Glutamatergic neuron (in vitro differentiated cells): ENCODE measurements at regions not wholly inside any gene's neighbourhood (a gene's known extent, or its start where the extent isn't known, plus 50 kb on each side); places are given as distances from the start of the nearest gene placed in this dataset.

Experiments
- DNase-seq: peaks from one replicate; pipeline ENCODE4 v3.0.0; 2022
- H3K27ac Mint-ChIP-seq: one replicate; pipeline ENCODE4 v1.8.0; 2020; ENCODE audit warnings: mild to moderate bottlenecking, mixed read lengths, inconsistent platforms; ENCODE audit not compliant: unreplicated experiment
- H3K27me3 Mint-ChIP-seq: one replicate; pipeline ENCODE4 v1.8.0; 2020; ENCODE audit warnings: mild to moderate bottlenecking, moderate library complexity, mixed read lengths, inconsistent platforms; ENCODE audit not compliant: unreplicated experiment
- H3K36me3 Mint-ChIP-seq: one replicate; pipeline ENCODE4 v1.8.0; 2020; ENCODE audit warnings: mild to moderate bottlenecking, mixed read lengths, inconsistent platforms; ENCODE audit not compliant: unreplicated experiment
- H3K4me1 Mint-ChIP-seq: one replicate; pipeline ENCODE4 v1.8.0; 2020; ENCODE audit warnings: mild to moderate bottlenecking, low read depth, mixed read lengths, inconsistent platforms; ENCODE audit not compliant: unreplicated experiment
- H3K4me3 Mint-ChIP-seq: one replicate; pipeline ENCODE4 v1.8.0; 2020; ENCODE audit warnings: mild to moderate bottlenecking, mixed read lengths, inconsistent platforms; ENCODE audit not compliant: unreplicated experiment
- H3K9me3 Mint-ChIP-seq: one replicate; pipeline ENCODE4 v1.8.0; 2020; ENCODE audit warnings: mild to moderate bottlenecking, moderate library complexity, mixed read lengths, inconsistent platforms; ENCODE audit not compliant: unreplicated experiment
- TF ChIP-seq, protein P1 (sequence below): fragments of 200-600 bp; sonication (generic); IDR thresholded peaks from one replicate; pipeline ENCODE4 v1.5.0; 2021; ENCODE audit not compliant: partially characterized antibody, unreplicated experiment

GRCh38 chr4:31294655-31295480, 574.7 kb downstream of the PCDH7 start:
- Mint-ChIP-seq H3K27ac (no peak overlapping the region), H3K36me3 (no peaks in the 10 kb centered on the region), H3K4me1 (peaks cover 5% of the 10 kb centered on the region), H3K4me3 (no peak overlapping the region), H3K27me3 (no peaks in the 10 kb centered on the region), H3K9me3 (no peaks in the 10 kb centered on the region)
- no peak for DNase-seq
- TF ChIP-seq, protein P1, sequence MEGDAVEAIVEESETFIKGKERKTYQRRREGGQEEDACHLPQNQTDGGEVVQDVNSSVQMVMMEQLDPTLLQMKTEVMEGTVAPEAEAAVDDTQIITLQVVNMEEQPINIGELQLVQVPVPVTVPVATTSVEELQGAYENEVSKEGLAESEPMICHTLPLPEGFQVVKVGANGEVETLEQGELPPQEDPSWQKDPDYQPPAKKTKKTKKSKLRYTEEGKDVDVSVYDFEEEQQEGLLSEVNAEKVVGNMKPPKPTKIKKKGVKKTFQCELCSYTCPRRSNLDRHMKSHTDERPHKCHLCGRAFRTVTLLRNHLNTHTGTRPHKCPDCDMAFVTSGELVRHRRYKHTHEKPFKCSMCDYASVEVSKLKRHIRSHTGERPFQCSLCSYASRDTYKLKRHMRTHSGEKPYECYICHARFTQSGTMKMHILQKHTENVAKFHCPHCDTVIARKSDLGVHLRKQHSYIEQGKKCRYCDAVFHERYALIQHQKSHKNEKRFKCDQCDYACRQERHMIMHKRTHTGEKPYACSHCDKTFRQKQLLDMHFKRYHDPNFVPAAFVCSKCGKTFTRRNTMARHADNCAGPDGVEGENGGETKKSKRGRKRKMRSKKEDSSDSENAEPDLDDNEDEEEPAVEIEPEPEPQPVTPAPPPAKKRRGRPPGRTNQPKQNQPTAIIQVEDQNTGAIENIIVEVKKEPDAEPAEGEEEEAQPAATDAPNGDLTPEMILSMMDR, result no peak

DNA sequence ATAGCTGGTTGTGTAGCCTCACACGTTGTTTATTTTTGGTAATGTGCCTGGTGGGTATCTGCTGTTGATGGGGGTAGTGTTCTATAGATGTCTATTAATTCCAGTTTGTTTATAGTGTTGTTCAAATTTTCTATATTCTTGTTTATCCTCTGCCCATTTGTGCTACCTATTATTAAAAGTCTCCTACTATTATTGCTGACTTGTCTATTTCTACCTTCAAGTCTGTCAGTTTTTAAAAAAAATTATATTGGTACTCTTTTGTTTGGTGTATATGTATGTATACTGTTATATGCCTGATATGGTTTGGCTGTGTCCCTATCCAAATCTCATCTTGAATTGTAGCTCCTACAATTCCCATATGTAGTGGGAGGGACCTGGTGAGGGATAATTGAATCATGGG, 578.6 kb downstream of the PCDH7 start:
- no peaks in the 10 kb centered on the region for H3K36me3 Mint-ChIP-seq
- no peaks in the 10 kb centered on the region for H3K9me3 Mint-ChIP-seq

DNA sequence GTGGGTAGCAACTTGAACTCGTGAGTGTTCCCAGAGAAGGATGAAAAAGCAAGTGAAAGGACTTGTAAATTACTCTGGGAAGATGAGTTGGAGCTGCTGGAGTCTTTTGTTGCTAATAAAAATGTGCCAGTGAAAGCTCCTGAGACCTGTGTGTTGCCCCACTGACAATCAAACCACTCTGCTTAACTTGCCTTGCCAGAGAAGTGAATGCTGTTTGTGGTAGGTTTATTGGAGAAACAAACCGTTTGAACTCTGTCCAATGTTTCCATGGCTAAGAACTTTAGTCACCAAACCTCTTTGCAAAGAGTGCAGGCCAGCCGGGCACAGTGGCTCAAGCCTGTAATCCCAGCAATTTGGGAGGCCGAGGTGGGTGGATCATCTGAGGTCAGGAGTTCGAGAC, 586.9 kb downstream of the PCDH7 start:
- Mint-ChIP-seq H3K4me1 (no peaks in the 10 kb centered on the region), H3K27me3 (no peaks in the 10 kb centered on the region), H3K36me3 (no peaks in the 10 kb centered on the region), H3K9me3 (no peaks in the 10 kb centered on the region), H3K27ac (no peak overlapping the region), H3K4me3 (no peak overlapping the region)
- DNase-seq, result no peak
- TF ChIP-seq, protein P1, result no peak

More for the DNA sequence above, 578.6 kb downstream of the PCDH7 start:
- Mint-ChIP-seq H3K4me1 (peaks cover 5% of the 10 kb centered on the region), H3K27me3 (no peaks in the 10 kb centered on the region), H3K27ac (no peak overlapping the region), H3K4me3 (no peak overlapping the region)
- TF ChIP-seq, protein P1, result no peak
- no peak for DNase-seq

DNA sequence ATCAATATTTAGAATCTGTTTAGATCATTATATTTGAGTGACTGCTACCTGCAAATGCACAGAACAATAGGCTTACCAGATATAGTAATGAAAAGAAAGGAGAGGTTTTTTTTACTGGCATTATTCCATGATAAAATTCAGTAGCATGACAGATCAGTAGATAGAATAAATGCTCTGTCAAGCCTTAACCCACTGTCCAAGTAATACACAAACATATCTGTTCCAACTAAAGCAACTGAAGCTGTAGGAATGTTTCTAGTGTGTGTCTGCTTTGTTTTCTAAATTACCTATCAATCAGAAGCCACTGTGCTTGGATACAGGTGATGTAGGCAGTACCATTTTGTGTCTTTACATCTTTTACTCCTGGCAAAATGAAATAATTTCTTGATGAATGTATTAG, 604.6 kb downstream of the PCDH7 start:
- TF ChIP-seq, protein P1, result no peak
- DNase-seq, result no peak
- H3K4me1 Mint-ChIP-seq, result no peaks in the 10 kb centered on the region
- peaks cover 2% of the 10 kb centered on the region for H3K27me3 Mint-ChIP-seq
- H3K36me3 Mint-ChIP-seq, result no peaks in the 10 kb centered on the region
- no peak overlapping the region for H3K27ac Mint-ChIP-seq
- no peaks in the 10 kb centered on the region for H3K9me3 Mint-ChIP-seq
- H3K4me3 Mint-ChIP-seq, result no peak overlapping the region

DNA sequence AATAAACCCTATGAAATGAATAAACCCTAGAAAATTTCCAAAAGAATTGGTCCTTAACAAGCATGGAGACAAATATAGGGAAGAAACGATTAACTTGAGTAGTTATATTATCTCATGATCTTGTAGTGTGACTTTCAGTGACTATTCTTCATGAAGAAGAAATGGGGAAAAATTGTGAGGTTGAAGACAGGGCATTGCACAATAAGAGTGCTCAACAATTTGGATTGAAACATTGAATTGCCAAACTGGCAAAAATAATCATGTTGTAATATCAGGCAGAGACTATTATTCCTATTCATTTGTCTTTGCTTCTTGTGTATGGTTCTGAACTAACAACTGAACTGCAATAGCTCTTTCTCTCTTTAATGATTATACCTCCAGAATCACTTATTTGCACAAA, 605.1 kb downstream of the PCDH7 start:
- TF ChIP-seq, protein P1, result no peak
- H3K27me3 Mint-ChIP-seq, result peaks cover 2% of the 10 kb centered on the region
- no peaks in the 10 kb centered on the region for H3K4me1 Mint-ChIP-seq
- H3K9me3 Mint-ChIP-seq, result no peaks in the 10 kb centered on the region
- no peak overlapping the region for H3K4me3 Mint-ChIP-seq
- H3K27ac Mint-ChIP-seq, result no peak overlapping the region
- no peak for DNase-seq
- no peaks in the 10 kb centered on the region for H3K36me3 Mint-ChIP-seq
